Neuronal stem cell (in vitro differentiated cells): ENCODE measurements at regions not wholly inside any gene's neighbourhood (a gene's known extent, or its start where the extent isn't known, plus 50 kb on each side); places are given as distances from the start of the nearest gene placed in this dataset.

Experiments used
- DNase-seq: peaks from one replicate; pipeline ENCODE4 v3.0.0-alpha.2; 2013; ENCODE audit warnings: low spot score
- H2AFZ ChIP-seq: one replicate; pipeline ENCODE4 v1.6.1; 2013; ENCODE audit warnings: mild to moderate bottlenecking, low read length, inconsistent platforms
- H2AK5ac ChIP-seq: 2 replicates; pipeline ENCODE4 v1.6.1; 2013; ENCODE audit warnings: low read depth, mild to moderate bottlenecking, inconsistent platforms, low read length, moderate library complexity, mixed read lengths
- H2BK120ac ChIP-seq: 2 replicates; pipeline ENCODE4 v1.6.1; 2013; ENCODE audit warnings: low read depth, mild to moderate bottlenecking, inconsistent platforms, low read length, moderate library complexity, mixed read lengths
- H2BK12ac ChIP-seq: one replicate; pipeline ENCODE4 v1.6.1; 2013; ENCODE audit warnings: low read length, inconsistent platforms
- H2BK15ac ChIP-seq: 2 replicates; pipeline ENCODE4 v1.6.1; 2013; ENCODE audit warnings: mild to moderate bottlenecking, low read length, inconsistent platforms, mixed read lengths
- H2BK5ac ChIP-seq: one replicate; pipeline ENCODE4 v1.6.1; 2013; ENCODE audit warnings: inconsistent platforms, mild to moderate bottlenecking, low read length, moderate library complexity
- H3K14ac ChIP-seq: one replicate; pipeline ENCODE4 v1.6.1; 2013; ENCODE audit warnings: low read length, inconsistent platforms
- H3K18ac ChIP-seq: 2 replicates; pipeline ENCODE4 v1.6.1; 2013; ENCODE audit warnings: low read length, inconsistent platforms
- H3K23ac ChIP-seq: 2 replicates; pipeline ENCODE4 v1.6.1; 2013; ENCODE audit warnings: low read depth, mild to moderate bottlenecking, mixed read lengths, low read length, inconsistent platforms; ENCODE audit not compliant: poor library complexity
- H3K27ac ChIP-seq: replicated peaks from 3 replicates; pipeline ENCODE4 v1.5.1; 2013; ENCODE audit warnings: low read length, inconsistent platforms
- H3K27me3 ChIP-seq, 3 experiments: 2 replicates each; pipeline ENCODE4 v1.6.1; 2013; ENCODE audit warnings: low read length in 3 of 3, mild to moderate bottlenecking in 2 of 3, inconsistent platforms in 1 of 3, low read depth in 1 of 3, mixed read lengths in 1 of 3, moderate library complexity in 1 of 3; ENCODE audit not compliant: control insufficient read depth in 3 of 3, insufficient read depth in 3 of 3
- H3K36me3 ChIP-seq, 2 donors: replicated peaks in 1 of 2; 2 replicates each; pipeline ENCODE4 v1.6.1; 2013; ENCODE audit warnings: low read length in 2 of 2; ENCODE audit not compliant: control insufficient read depth in 2 of 2, insufficient read depth in 2 of 2
- H3K4ac ChIP-seq: 2 replicates; pipeline ENCODE4 v1.6.1; 2013; ENCODE audit warnings: inconsistent platforms, mild to moderate bottlenecking, low read length, moderate library complexity
- H3K4me1 ChIP-seq, 2 donors: 1 replicate in 1 of 2; 2 replicates in 1 of 2; pipeline ENCODE4 v1.6.1; 2013; ENCODE audit warnings: low read length in 2 of 2, low read depth in 1 of 2; ENCODE audit not compliant: control insufficient read depth in 2 of 2, insufficient read depth in 1 of 2
- H3K4me2 ChIP-seq: one replicate; pipeline ENCODE4 v1.6.1; 2013; ENCODE audit warnings: mild to moderate bottlenecking, low read length, inconsistent platforms; ENCODE audit not compliant: insufficient read depth, poor library complexity, severe bottlenecking
- H3K4me3 ChIP-seq, 2 donors: 2 replicates each; pipeline ENCODE4 v1.5.1; 2013; ENCODE audit warnings: low read length in 2 of 2, mild to moderate bottlenecking in 2 of 2, inconsistent platforms in 1 of 2, moderate library complexity in 1 of 2
- H3K79me1 ChIP-seq: one replicate; pipeline ENCODE4 v1.6.1; 2013; ENCODE audit warnings: low read depth, mild to moderate bottlenecking, inconsistent platforms, low read length, moderate library complexity
- H3K9ac ChIP-seq: one replicate; pipeline ENCODE4 v1.6.1; 2013; ENCODE audit warnings: mild to moderate bottlenecking, low read depth, low read length, inconsistent platforms; ENCODE audit not compliant: poor library complexity
- H3K9me3 ChIP-seq, 2 donors: replicated peaks in 1 of 2; 2 replicates each; pipeline versions ENCODE3 to v1.6.1; 2013; ENCODE audit warnings: low read length in 2 of 2, mild to moderate bottlenecking in 2 of 2, inconsistent platforms in 1 of 2, low read depth in 1 of 2, mixed read lengths in 1 of 2, moderate library complexity in 1 of 2; ENCODE audit not compliant: control insufficient read depth in 2 of 2, insufficient read depth in 1 of 2
- H4K8ac ChIP-seq: one replicate; pipeline ENCODE4 v1.6.1; 2013; ENCODE audit warnings: low read depth, mild to moderate bottlenecking, inconsistent platforms, low read length, moderate library complexity
- H4K91ac ChIP-seq: one replicate; pipeline ENCODE4 v1.6.1; 2013; ENCODE audit warnings: low read length, low read depth, mild to moderate bottlenecking, inconsistent platforms; ENCODE audit not compliant: poor library complexity
- WGBS, 2 donors: extraction: QIAGEN DNeasy Blood & Tissue Kit; methylation state at CpG; one replicate each; pipeline ENCODE4 v1.1.7; 2013; ENCODE audit warnings: missing lambda C conversion rate in 2 of 2, mixed read lengths in 1 of 2; ENCODE audit not compliant: insufficient read length in 2 of 2, insufficient replicate concordance in 1 of 2; ENCODE audit errors: extremely low coverage in 2 of 2; 5-methylcytosine and 5-hydroxymethylcytosine counted together

DNA sequence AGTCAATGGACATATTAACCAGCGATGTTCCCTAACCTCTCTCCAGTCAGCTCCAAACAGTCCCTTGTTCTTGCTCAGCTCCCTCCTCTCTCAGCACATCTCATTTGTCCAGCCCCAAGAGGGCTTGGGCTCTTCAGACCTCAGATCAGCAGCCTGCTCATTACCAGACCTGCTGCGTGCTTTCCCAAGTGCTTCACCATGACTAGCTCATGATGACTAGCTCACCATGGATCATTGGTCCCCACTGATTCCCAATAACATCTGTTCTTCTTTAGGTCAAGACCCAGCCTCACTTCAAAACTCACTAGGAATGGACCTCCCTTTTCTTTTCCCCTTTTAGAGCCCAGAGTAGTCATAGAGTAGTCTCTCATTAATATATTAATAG is 121.9 kb downstream of the SLC16A9 start:
- no peaks in the 10 kb centered on the region for H3K4me1 ChIP-seq
- no peak overlapping the region for H2BK5ac ChIP-seq
- H4K91ac ChIP-seq = no peak overlapping the region
- no peak overlapping the region for H3K14ac ChIP-seq
- no peak overlapping the region for H3K4me3 ChIP-seq
- no peak overlapping the region for H2BK12ac ChIP-seq
- H2AK5ac ChIP-seq = no peak overlapping the region
- no peak overlapping the region for H3K4me2 ChIP-seq
- no peak overlapping the region for H2BK15ac ChIP-seq
- no CpG with 5 or more reads among the region's 2 CpGs for WGBS, 2 donors
- H3K9ac ChIP-seq = no peak overlapping the region
- H3K4ac ChIP-seq = no peak overlapping the region
- no peak overlapping the region for H2AFZ ChIP-seq
- H3K79me1 ChIP-seq = no peaks in the 10 kb centered on the region
- no peaks in the 10 kb centered on the region for H3K36me3 ChIP-seq
- no peaks in the 10 kb centered on the region for H3K9me3 ChIP-seq
- H4K8ac ChIP-seq = no peak overlapping the region
- H3K27ac ChIP-seq = no peak overlapping the region
- no peaks in the 10 kb centered on the region for H3K27me3 ChIP-seq
- H2BK120ac ChIP-seq = no peak overlapping the region
- no peak overlapping the region for H3K23ac ChIP-seq
- no peak for DNase-seq
- no peak overlapping the region for H3K18ac ChIP-seq

DNA sequence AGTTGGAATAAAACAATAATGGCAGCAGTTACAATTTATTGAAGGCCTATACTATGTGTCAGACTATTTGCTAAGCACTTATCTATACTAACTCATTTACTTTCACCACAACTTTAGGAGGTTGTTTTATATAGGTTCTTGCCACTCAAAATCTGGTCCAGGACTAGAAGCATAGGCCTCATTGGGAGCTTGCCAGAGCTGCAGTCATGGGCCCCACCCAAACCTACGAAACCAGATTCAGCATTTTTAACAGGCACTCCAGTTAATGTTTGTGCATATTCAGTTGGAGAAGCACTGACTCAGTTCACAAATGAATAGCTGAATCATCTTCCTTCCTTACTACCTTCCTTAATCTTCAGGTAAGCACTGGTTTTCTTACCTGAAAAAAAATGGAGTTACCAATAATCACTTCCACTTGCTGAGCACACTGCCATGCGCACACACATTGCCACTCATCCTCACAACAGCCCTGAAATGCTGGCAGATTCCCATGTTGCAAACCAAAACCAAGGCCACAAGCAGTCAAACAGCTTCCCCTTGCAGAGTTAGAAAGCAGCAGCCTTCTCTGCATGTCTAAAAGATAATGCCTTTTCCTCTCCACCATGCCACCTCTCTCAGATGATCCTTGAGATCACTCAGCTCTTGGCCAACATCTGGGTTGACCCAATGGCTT is 122.4 kb downstream of the SLC16A9 start:
- Histone ChIP-seq H2BK120ac (no peak overlapping the region), H2BK15ac (no peak overlapping the region), H3K4ac (no peak overlapping the region), H3K36me3 (no peaks in the 10 kb centered on the region), H3K9me3 (no peaks in the 10 kb centered on the region), H3K79me1 (no peaks in the 10 kb centered on the region), H4K8ac (no peak overlapping the region), H3K9ac (no peak overlapping the region), H2BK5ac (no peak overlapping the region), H3K4me2 (no peak overlapping the region), H3K14ac (no peak overlapping the region), H3K23ac (no peak overlapping the region), H3K4me1 (no peaks in the 10 kb centered on the region), H2BK12ac (no peak overlapping the region), H3K4me3 (no peak overlapping the region), H2AK5ac (no peak overlapping the region), H2AFZ (no peak overlapping the region), H3K18ac (no peak overlapping the region), H3K27ac (no peak overlapping the region), H4K91ac (no peak overlapping the region), H3K27me3 (no peaks in the 10 kb centered on the region)
- DNase-seq = no peak
- no CpG with 5 or more reads among the region's 2 CpGs for WGBS, 2 donors

DNA sequence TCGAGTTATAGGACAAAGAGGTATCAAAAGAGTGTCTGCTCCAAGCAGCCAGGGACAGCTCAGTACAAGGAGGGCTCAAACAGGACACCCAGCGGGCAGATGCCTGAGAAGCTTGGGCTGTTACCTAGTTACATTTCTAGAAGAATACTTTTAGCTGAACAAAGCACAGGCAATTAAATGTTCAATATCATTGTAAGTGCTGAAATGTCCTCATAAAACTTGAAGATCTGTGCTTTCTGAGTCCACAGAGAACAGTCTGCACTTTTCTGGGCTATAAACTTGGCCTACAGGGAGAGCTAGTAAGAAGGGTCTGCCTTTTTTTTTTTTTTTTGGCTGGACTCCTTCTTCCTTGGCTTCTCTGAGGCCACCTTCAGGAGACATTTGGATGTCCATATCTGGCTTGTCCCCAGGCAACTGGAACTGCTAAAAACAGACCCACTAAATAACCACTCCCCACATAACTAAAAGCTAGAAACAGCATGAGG is 123.2 kb downstream of the SLC16A9 start:
- no peak overlapping the region for H2BK5ac ChIP-seq
- no peak overlapping the region for H3K4me2 ChIP-seq
- no peaks in the 10 kb centered on the region for H3K9me3 ChIP-seq
- no peak overlapping the region for H3K14ac ChIP-seq
- H3K4ac ChIP-seq = no peak overlapping the region
- no peak overlapping the region for H2AFZ ChIP-seq
- H4K8ac ChIP-seq = no peak overlapping the region
- no peaks in the 10 kb centered on the region for H3K36me3 ChIP-seq
- no peak overlapping the region for H3K27ac ChIP-seq
- H4K91ac ChIP-seq = no peak overlapping the region
- DNase-seq = no peak
- WGBS, 2 donors = no CpG with 5 or more reads among the region's 2 CpGs
- H3K18ac ChIP-seq = no peak overlapping the region
- H2BK15ac ChIP-seq = no peak overlapping the region
- no peak overlapping the region for H2AK5ac ChIP-seq
- H3K4me1 ChIP-seq = no peaks in the 10 kb centered on the region
- no peak overlapping the region for H2BK120ac ChIP-seq
- H3K9ac ChIP-seq = no peak overlapping the region
- H2BK12ac ChIP-seq = no peak overlapping the region
- H3K4me3 ChIP-seq = no peak overlapping the region
- H3K79me1 ChIP-seq = no peaks in the 10 kb centered on the region
- H3K23ac ChIP-seq = no peak overlapping the region
- no peaks in the 10 kb centered on the region for H3K27me3 ChIP-seq

DNA sequence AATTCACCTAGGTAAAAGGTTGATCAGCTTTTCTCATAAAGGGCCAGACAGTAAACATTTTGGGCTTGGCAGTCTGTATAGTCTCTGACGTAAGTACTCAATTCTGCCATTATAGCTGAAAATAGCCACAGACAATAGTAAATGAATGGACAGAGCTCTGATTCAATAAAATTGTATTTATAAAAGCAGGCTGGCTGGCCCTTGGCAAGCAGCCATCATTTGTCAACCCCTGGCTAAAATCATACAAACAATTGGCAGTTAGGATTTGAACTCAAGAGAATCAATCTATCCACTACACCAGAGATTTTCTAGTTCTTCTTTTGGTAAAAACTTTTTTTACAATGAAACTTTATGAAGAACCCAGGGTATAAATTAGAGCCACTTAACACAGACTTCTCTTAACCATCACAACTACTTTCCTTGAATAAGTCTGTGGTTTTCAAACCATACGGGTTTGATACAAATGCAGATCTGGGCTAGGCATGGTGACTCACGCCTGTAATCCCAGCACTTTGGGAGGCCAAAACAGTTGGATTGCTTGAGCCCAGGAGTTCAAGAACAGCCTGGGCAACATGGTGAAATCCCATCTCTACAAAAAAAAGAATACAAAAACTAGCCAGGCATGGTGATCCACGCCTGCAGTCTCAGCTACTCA is 124.5 kb downstream of the SLC16A9 start:
- H2BK120ac ChIP-seq = no peak overlapping the region
- H3K23ac ChIP-seq = no peak overlapping the region
- no peak overlapping the region for H2BK15ac ChIP-seq
- H3K36me3 ChIP-seq = no peaks in the 10 kb centered on the region
- no peak overlapping the region for H2AK5ac ChIP-seq
- H3K14ac ChIP-seq = no peak overlapping the region
- no peaks in the 10 kb centered on the region for H3K79me1 ChIP-seq
- no peak overlapping the region for H3K4me2 ChIP-seq
- H3K9ac ChIP-seq = no peak overlapping the region
- H2AFZ ChIP-seq = no peak overlapping the region
- H3K4ac ChIP-seq = no peak overlapping the region
- H3K4me1 ChIP-seq = no peaks in the 10 kb centered on the region
- H3K27ac ChIP-seq = no peak overlapping the region
- no peak overlapping the region for H3K4me3 ChIP-seq
- DNase-seq = no peak
- WGBS, 2 donors = no CpG with 5 or more reads among the region's 4 CpGs
- no peak overlapping the region for H4K8ac ChIP-seq
- no peaks in the 10 kb centered on the region for H3K27me3 ChIP-seq
- H3K18ac ChIP-seq = no peak overlapping the region
- H4K91ac ChIP-seq = no peak overlapping the region
- H2BK5ac ChIP-seq = no peak overlapping the region
- no peak overlapping the region for H2BK12ac ChIP-seq
- no peaks in the 10 kb centered on the region for H3K9me3 ChIP-seq
